GM19463 (cell line): ENCODE measurements at regions not wholly inside any gene's neighbourhood (a gene's known extent, or its start where the extent isn't known, plus 50 kb on each side); places are given as distances from the start of the nearest gene placed in this dataset.

Experiments
- ATAC-seq: cut with Tn5 transposase; IDR thresholded peaks from one replicate; pipeline ENCODE4 v1.9.1; 2021; ENCODE audit warnings: mild to moderate bottlenecking, moderate library complexity; ENCODE audit not compliant: unreplicated experiment

DNA sequence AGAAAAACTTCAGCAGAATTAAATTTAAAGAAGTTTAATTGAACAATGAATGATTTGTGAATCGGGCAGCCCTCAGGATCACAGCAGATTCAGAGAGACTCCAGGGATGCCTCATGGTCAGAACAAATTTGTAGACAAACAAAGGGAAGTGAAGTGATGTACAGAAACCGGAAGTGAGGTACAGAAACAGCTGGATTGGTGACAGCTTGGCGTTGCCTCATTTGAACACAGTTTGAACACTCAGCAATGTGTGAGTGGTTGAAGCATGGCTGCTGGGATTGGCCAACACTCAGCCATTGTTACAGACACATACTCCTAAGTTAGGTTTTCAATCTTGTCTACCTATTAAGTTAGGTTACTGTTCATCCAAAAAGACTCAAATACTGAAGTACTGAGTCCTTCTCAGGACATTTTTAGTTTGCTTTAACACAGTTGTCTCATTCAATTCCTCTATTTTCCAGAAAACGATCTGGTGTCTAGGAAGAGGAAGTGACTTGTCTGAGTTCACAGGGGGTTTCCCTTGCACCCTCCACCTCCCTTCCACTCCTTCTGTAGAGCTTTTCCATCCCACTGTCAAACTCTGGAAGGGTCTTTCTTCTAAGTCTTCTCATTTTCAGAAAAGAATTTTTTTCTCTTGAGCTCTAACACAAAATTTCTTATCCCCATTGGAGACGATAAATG is 137.9 kb downstream of the SLC4A3 start:
- ATAC-seq: no peak

DNA sequence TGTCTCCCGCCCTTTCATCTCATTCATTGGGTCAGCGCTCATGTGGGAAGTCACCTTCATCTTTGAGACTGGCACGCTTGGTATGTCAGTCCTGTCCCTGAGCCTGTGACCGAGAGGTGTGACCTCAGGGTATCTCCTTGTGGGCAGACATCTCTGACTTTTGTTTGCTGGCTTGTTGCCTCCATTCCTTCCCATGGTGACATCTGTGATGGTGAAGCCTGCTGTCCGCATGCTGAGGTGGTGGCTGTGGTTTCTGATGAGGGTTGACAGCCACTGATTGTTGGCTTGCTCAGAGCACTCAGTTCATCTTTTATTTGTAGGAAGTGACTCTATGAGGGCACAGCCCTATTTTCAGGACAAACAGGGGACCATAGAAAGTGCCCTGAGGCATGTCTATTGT is 139.2 kb downstream of the SLC4A3 start:
- no peak for ATAC-seq

DNA sequence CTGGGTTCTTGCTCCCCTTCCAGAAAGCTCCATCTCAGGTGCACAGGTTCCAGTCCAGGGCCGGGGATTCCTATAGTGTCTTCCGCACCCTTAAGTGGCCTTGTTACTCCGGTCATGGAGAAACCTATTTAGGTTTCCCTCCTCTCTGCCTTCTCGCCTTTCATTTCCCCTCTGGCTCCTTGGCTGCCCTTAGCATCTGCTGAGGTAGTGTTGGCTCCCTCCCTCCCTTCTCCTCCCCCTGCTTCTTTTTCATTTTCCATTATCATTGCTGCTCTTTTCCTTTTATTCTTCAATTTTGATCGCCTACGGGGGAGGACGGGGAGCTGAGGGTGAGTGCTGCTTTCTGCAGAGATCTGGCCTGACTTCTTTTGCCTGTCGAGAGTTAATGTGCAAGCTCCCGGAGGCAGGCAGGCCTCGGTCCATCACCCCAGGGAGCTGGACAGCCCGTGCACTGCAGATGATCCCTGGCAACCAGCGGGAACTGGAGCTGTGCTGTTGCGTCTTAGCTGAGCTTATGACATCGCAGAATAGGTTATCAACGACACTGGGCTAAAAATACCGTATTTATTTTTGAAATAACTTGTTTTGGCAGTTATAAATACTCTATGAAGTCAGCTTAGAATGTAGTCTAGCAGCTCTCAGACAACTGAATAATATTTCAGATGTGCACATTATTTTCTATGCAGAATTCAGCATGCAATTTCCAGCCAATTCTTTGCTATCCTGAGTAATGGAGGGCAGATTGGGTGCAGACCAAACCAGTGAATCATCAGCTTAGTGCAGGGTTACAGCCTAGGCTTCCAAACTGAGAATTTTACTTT is 141.9 kb downstream of the SLC4A3 start:
- ATAC-seq: no peak

DNA sequence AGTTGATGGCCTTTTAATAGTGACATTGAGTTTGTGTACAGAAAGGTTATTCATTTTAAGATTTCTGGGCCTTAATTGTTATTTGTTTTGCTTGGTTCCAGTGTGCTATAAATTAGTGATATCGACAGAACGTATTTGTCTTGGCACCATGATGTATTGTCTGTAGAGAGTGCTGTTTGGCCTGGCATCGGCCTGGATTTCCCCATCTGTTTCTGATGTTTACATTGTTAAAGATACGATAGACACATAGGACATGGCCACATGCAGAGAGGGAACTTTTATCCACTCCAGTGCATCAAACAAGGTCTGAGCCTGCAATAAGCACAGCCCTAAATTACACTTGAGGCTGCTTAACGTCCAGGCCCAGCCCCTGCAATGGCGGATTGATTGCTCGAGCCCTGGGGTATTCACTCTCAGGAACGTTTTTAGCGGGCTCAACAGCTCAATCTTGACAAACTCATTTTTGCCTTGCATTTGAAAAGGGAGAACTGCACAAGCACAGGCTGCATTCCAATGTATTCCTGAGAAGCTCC is 144.7 kb downstream of the SLC4A3 start:
- no peak for ATAC-seq

DNA sequence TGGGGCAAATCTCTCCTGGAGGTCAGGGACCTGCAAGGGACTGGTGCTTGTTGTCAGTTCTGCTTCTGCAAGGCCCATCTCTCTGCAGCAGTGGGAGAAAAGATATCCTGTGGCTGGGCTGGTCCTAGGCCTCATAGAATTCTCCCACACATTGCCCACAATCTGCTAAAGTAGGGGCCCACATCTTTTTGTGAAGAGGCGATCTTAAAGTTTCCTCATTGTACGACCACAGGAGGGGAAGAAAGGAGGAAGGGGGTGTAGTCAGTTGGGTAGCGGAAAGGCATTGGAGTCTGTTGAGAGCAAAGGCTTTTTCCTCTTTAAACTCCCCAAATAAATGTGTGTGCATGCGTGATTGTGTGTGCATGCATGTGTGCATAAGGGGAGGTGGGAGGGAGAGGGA is 145.3 kb downstream of the SLC4A3 start:
- ATAC-seq: no peak

DNA sequence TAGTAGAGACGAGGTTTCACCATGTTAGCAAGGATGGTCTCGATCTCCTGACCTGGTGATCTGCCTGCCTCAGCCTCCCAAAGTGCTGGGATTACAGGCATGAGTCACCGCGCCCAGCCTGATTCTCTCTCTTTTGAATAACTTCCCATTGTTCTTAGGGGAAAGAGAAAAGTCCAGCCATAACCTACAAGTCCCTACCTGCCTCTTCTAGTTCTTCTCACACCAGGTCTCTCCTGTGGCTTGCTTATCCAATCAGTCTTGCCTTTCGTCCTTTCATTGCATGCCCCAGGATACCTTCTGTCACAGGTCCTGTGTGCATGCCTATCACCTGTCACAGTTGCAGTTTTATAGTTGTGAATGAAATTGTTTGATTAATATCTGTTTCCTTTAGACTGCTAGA is 148.1 kb downstream of the SLC4A3 start:
- no peak for ATAC-seq

DNA sequence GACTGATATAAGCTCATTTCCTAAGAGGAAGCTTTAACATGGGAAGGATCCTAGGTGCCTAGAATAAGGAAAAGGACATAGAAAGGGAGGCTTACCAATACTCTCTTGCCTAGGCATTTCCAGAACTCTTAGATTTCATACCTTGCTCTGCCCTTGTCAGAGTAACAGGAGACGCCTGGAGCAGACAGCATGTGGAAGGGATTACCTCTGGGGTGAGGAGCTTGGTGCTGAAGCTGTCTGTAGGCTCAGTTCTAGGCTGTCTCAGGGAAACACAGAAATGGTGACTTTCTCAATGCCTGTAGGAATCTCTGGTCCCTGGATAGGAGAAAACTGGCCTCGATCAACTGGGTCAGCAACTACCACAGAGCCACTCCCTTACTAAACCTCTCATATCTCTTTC is 150.0 kb downstream of the SLC4A3 start:
- ATAC-seq: no peak

DNA sequence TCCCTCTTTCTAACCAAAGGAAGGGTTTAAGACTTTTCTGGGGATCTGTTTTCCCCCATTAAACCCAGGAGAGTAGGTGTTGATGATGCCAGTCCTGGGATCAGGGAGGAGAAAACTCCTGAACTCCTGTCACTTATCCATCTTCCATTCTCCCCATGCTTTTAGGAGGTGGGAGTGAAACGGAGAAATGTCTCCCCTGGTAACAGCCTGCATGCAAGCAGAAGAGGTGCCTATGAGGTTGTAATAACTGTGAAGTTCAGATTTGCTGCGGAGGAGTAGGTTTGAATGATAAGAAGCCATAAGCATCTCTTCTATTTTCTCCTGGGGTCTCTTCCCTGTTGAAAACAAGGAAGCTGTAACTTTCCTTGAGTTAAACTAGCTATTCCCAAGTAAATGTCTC is 150.8 kb downstream of the SLC4A3 start:
- ATAC-seq: no peak

DNA sequence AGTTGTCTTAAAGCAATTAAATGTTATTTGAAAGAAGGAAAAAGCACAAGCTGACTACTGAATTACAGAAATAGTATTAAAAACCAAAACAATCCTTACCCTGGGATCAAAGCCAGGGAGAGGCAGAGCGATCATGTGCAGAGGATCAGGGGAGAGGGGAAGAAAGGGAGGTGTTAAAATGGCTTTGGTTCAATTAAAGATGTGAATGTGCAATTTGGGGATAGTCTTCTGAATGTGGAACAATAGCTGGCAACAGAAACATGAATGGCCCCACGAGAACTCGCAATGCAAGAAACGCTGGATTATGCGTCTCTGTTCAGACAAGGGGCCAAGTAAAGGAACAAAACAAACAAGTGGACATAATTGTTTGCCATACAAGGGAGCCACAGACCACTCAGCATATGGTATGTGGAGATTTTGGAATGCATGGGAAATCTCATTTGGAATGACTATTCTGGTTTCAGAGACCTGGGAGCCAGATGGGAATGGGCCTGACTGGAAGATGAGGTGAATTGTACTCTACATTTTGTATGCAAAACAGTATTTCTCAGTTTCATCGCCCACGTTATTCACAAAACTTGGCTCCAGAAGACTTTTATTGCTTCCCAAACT is 155.4 kb downstream of the SLC4A3 start:
- no peak for ATAC-seq

DNA sequence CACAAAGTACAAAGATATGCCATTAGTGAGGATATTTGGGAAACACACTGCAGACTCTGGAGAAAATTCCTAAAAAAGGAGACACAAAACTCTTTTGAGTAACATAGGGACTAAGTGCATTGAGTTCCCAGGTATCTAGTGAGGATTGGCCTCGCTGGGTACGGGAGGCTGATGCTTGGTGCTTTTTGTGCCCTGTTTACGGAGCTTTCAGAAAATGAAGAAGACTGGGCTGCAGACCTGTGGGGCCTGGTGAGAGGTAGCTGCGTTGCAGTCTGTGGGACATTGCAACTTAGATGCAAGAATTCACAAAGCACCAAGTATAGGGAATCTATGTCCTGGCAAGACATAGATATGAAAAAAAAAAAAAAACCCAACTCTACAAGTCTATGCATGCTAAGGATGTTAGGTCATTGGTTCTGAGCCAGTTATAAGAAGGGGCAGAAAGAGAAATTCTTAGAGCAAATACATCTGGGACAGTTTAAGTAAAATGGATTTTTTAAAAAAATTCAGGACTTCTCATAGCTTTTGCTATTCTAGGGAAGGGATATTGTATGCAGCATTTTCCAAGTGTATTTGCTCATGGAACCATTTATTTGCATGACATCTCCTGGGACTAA is 156.0 kb downstream of the SLC4A3 start:
- ATAC-seq: no peak

DNA sequence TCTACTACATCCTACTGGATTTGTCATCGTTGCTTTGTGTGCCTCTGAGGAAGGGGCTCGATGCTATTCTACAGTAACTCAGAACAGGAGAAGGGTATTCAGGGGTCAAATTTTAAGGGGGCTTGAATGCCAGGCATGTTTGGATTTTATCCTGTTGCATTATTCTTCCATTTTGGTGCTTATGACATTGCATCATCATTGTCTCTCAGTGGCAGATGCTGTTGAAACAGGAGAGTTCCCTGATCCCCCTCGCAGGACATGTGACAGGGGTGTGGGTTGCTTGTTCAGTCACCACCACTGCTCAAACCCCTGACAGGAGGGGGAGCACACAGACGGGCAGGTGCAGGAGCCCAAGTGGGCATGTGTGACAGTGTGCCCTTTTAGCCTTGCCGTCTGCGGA is 156.7 kb downstream of the SLC4A3 start:
- ATAC-seq: no peak

DNA sequence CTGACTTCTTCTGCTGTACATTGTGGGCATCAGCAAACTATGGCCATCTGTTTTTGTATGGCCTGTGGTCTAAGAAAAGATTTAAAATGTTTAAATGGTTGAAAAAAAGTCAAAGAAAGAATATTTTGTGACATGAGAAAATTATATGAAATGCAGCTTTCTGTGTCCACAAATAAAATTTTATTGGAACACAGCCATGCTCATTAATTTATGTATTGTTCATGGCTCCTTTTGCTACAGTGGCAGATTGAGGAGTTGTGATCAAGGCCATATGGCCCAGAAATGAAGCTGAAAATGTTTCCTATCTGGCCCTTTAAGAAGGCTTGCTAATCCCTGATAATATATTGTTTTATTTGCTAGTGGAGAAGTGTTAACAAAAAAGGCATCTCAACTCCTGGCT is 162.0 kb downstream of the SLC4A3 start:
- no peak for ATAC-seq

DNA sequence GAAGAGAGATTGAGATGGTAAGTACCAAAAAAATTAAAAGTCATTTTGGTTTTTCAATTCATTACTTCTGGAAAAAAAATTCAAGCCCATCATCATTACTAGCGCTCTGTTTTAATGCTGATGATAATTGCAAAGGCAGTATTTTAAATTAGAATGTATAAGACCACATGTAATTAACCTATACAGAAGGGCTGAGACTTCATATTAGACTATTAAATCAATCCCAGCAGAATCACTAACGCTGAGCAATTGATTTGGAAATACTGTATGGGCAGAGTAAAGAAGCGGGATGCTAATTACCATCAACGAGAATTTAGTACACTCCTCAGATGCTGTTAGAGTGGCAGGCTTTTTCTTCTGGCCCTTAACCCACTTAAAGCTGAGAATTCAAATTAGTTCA is 165.0 kb downstream of the SLC4A3 start:
- ATAC-seq: no peak

DNA sequence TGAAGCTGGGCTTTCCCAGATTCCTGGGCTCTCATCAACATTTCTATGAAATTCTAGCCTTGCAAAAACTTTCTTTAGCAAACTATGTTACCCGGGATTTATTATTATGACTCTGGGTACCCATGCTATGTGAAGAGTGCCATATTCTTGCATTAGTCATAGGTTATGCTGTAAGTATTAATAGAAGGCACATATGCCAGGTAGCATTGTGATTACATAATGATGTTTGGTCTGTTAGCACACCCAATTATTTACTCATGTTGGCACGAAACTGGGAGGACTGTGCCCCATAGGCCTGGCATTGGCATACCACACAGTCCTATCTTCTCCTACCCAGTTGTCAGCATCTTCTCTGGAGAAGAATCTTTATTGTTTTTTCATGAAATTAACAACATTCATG is 171.0 kb downstream of the SLC4A3 start:
- no peak for ATAC-seq

DNA sequence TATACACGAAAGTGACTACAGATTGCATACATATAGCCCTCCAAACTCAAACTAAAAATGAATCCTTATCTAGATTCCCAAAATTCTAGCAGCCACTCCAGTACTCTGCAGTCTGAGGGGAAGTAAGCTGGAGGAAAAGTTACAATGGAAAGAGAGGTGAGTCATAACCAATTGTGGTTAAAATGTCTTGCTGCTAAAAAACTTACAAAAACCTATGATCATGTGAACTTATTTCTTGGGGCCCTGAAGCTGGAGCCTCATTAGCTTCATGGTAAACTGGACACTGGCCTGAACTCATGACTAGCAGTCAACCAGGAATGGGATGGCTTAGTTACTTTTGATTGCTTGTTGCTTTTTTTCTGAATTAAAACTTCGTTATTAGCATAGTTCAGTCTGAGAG is 175.9 kb downstream of the SLC4A3 start:
- ATAC-seq: no peak

DNA sequence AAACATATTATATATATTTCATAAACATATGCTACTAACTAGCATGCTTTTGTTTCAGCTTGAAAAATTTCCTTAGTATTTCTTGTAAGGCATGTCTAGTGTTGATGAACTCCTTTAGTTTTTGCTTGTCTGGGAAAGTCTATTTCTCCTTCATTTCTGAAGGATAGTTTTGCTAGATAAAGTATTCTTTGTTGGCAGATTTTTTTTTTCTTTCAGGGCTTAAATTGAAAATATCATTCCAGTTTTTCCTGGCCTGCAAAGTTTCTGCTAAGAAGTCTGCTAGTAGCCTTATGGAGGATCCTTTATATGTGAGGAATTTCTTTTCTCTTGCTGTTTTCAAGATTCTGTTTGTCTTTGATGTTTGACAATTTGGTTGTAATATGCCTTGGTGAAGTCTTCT is 183.5 kb downstream of the SLC4A3 start:
- ATAC-seq: no peak

DNA sequence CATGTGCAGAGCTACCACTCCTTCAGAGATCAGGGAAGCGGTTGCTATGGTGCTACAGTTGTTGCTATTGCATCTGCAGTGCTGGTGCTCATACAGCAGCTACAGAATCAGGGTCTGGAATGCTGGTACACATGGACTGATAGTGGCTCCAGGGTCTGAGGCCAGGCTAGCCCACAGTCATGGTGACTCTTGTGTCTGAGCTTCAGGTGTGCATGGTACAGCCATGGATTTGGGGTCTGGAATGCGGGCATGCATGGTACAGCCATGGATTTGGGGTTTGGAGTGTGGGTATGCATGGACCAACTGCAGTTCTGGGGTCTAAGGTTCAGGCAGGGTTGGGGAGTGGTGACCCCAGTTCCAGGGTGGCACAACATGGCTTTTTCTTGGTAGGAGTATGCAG is 185.2 kb downstream of the SLC4A3 start:
- no peak for ATAC-seq

DNA sequence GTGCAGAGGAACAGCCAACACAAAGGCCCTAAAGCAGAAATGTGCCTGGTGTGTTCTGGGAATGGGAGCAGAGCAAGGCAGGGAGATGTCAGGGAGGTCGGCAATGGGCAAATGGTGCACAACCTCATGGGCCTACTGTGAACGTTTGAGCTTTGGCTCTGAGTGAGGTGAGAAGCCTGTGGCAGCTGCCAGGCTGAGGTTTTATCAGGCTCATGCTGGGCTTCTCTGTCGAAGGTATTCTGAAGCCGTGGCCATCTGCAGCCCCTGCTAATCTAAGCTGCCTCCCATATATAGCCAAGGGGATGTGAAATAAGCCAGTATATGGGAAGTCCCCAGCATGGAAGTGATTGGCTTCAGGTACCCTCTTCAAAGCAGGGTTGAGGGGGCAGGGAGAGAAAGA is 193.3 kb downstream of the SLC4A3 start:
- ATAC-seq: no peak

DNA sequence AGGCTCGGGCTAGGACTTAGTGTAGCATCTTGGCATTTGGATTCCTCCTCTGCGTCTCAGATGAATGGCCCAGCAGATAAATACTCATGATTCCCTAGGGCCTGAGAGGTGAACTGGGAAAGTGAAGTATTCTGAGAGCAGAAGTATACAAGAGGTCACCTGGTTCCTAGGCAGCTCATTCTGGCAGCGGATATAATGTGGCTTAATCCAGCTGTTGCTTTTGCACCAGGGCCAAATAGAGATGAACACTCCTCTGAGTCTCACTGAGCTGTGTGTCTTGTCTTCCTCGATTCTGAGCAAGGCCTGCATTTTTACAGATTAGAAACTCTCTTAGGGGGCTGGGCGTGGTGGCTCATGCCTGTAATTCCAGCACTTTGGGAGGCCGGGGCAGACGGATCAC is 196.1 kb downstream of the SLC4A3 start:
- ATAC-seq: no peak

DNA sequence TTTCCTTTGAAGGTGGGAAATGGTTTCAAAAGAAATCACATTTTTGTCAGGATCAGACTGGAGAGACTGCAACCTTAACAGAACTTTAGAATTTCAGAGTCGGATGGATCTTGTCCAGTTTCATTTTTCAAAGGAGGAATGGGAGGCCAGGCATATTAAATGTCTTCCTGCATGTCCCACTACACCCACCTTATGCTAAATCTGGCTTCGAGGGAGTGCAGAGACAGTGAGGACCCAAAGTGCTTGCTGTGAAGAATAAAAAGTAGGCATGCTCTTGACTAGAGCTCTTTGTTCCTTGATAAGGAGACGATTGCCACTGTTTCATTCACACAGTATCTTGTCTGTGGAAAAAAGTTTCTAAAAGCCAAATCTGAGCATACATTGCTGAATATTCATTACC is 197.6 kb downstream of the SLC4A3 start:
- ATAC-seq: no peak

DNA sequence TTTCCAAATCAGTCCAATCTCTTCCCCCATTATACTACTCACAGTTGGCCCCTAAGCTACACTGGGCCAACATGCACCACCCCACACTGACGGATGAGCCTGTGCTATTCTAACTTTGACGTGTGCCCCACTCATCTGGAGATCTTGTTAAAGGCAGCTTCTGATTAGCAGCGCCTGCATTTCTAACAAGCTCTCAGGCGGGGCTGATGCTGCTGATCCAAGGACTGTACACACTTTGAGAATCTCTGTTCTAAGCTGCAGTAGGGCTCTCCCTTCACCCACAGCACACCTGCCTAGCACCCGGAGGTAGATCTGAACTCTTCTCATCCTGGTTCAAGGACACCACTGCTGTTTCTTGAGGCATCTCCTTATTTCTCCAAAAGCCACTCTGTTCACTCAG is 200.7 kb downstream of the SLC4A3 start:
- no peak for ATAC-seq
